H1 (cell line): ENCODE measurements at regions not wholly inside any gene's neighbourhood (a gene's known extent, or its start where the extent isn't known, plus 50 kb on each side); places are given as distances from the start of the nearest gene placed in this dataset.
"Not testable (repeated sequence)": the region's sequence is repeated elsewhere in the genome, so short reads cannot be mapped to it uniquely, and the experiment has no call there.

Experiments used
- CEBPB ChIP-seq: IDR thresholded peaks from 2 replicates; pipeline ENCODE4 v1.6.1; 2012; ENCODE audit warnings: low read depth, low read length
- CHD2 ChIP-seq: IDR thresholded peaks from 2 replicates; pipeline ENCODE4 v1.6.1; 2012; ENCODE audit warnings: low read length, improper control_type of control experiment
- CTCF ChIP-seq, 3 experiments: IDR thresholded peaks; 1 replicate in 2 of 3; 2 replicates in 1 of 3; pipeline versions ENCODE4 v1.5.1 to v1.6.1; 2011; ENCODE audit warnings: low read length in 3 of 3, mild to moderate bottlenecking in 3 of 3, inconsistent platforms in 2 of 3, low read depth in 1 of 3, moderate library complexity in 1 of 3; ENCODE audit not compliant: insufficient read depth in 1 of 3; ENCODE audit errors: control extremely low read depth in 1 of 3
- EGR1 ChIP-seq: IDR thresholded peaks from 2 replicates; pipeline ENCODE4 v1.6.1; 2011; ENCODE audit warnings: low read depth, low read length, borderline replicate concordance
- HDAC6 ChIP-seq: IDR thresholded peaks from one replicate; pipeline ENCODE4 v1.7.1; 2012; ENCODE audit warnings: low read depth, mild to moderate bottlenecking, inconsistent platforms, low read length, moderate library complexity
- KDM1A ChIP-seq: fragments of 200-600, 300-600 bp; sonication (generic); IDR thresholded peaks from 2 replicates; pipeline ENCODE4 v1.7.1; 2016; ENCODE audit warnings: mild to moderate bottlenecking, low read length, borderline replicate concordance
- RFX5 ChIP-seq: IDR thresholded peaks from 2 replicates; pipeline ENCODE4 v1.6.1; 2011; ENCODE audit warnings: low read depth, low read length, improper control_type of control experiment, borderline replicate concordance
- SIN3A ChIP-seq, 2 experiments: IDR thresholded peaks in 1 of 2; conservative IDR thresholded peaks in 1 of 2; 2 replicates each; pipeline ENCODE4 v1.6.1; 2011 to 2012; ENCODE audit warnings: low read length in 2 of 2, improper control_type of control experiment in 1 of 2, low read depth in 1 of 2, mild to moderate bottlenecking in 1 of 2
- TAF1 ChIP-seq: IDR thresholded peaks from 2 replicates; pipeline ENCODE4 v1.6.1; 2011; ENCODE audit warnings: mild to moderate bottlenecking, low read depth, low read length
- TF ChIP-seq, protein P1 (sequence below): IDR thresholded peaks from 2 replicates; pipeline ENCODE4 v1.6.1; 2011; ENCODE audit warnings: low read length, improper control_type of control experiment

DNA sequence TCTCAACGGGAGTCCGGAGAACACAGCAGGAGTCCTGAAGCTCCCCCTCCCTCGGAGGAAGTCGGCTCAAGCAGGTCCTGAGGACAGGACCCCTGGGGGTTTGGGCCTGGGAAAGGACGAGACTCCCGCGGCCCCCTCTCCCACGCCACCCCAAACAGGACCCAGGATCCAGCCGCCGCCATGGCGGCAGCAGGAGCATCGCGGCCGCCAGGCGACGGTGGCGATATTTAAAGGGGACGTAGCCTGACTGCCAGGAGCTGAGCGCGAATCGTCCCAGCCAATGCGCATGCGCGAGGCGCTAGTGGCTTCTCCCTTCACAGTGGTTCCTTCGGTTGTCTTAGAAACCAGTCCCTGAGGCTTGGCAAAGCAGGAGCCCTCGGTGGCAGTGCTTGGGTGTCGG, 101.7 kb upstream of the FOXD4L5 start:
- TF ChIP-seq CTCF (IDR thresholded peaks at IDR 0.05; ENCODE audit: control extremely low read depth in 1 of 3, insufficient read depth in 1 of 3, low read depth in 1 of 3, low read length in 3 of 3); KDM1A; CHD2; EGR1; TAF1; RFX5; SIN3A (conservative IDR thresholded peaks at IDR 0.05 in 1 of 2, IDR thresholded peaks at IDR 0.05 in 1 of 2; ENCODE audit: low read depth in 1 of 2, low read length in 2 of 2); HDAC6; CEBPB: not testable (repeated sequence)
- TF ChIP-seq, protein P1, sequence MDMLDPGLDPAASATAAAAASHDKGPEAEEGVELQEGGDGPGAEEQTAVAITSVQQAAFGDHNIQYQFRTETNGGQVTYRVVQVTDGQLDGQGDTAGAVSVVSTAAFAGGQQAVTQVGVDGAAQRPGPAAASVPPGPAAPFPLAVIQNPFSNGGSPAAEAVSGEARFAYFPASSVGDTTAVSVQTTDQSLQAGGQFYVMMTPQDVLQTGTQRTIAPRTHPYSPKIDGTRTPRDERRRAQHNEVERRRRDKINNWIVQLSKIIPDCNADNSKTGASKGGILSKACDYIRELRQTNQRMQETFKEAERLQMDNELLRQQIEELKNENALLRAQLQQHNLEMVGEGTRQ = not testable (repeated sequence)
